ENCODE measurements at regions not wholly inside any gene's neighbourhood (a gene's known extent, or its start where the extent isn't known, plus 50 kb on each side); places are given as distances from the start of the nearest gene placed in this dataset.
"Not testable (repeated sequence)": the region's sequence is repeated elsewhere in the genome, so short reads cannot be mapped to it uniquely, and the experiment has no call there.

GRCh38 chr7:82598958-82599357 is 155.4 kb upstream of the CACNA2D1 start:
- no peaks in the 10 kb centered on the region for H3K9me3 ChIP-seq
- 15 to 31% methylated on average over 1 of the region's 1 CpG for WGBS, 2 donors
- no peak overlapping the region for H3K27ac ChIP-seq
- H3K4me3 ChIP-seq: no peak overlapping the region
- ATAC-seq (no peak), DNase-seq (no peak)
- H3K4me1 ChIP-seq: no peaks in the 10 kb centered on the region
- no peaks in the 10 kb centered on the region for H3K36me3 ChIP-seq (replicated peaks in 1 of 2; ENCODE audit: insufficient read depth in 1 of 2, low read depth in 2 of 2)
- intact Hi-C loops (cut with DNase I): no loop called here
- TF ChIP-seq, protein P1, sequence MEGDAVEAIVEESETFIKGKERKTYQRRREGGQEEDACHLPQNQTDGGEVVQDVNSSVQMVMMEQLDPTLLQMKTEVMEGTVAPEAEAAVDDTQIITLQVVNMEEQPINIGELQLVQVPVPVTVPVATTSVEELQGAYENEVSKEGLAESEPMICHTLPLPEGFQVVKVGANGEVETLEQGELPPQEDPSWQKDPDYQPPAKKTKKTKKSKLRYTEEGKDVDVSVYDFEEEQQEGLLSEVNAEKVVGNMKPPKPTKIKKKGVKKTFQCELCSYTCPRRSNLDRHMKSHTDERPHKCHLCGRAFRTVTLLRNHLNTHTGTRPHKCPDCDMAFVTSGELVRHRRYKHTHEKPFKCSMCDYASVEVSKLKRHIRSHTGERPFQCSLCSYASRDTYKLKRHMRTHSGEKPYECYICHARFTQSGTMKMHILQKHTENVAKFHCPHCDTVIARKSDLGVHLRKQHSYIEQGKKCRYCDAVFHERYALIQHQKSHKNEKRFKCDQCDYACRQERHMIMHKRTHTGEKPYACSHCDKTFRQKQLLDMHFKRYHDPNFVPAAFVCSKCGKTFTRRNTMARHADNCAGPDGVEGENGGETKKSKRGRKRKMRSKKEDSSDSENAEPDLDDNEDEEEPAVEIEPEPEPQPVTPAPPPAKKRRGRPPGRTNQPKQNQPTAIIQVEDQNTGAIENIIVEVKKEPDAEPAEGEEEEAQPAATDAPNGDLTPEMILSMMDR (IDR thresholded peaks at IDR 0.05): no peak
- no peak for TF ChIP-seq POLR2A (IDR thresholded peaks at IDR 0.05)
- no peaks in the 10 kb centered on the region for H3K27me3 ChIP-seq

DNA sequence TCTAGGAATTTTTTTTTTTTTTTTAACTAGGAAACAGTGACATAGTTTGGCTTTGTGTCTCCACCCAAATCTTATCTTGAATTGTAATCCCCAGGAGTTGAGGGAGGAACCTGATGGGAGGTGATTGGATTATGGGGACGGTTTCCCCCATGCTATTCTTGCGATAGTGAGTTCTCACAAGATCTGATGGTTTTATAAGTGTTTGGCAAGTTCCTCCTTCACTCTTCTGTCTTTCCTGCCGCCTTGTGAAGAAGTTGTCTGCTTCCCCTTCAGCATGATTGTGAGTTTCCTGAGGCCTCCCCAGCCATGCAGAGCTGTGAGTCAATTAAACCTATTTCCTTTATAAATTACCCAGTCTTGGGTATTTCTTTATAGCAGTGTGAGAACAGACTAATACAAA is 152.2 kb upstream of the CACNA2D1 start:
- ATAC-seq: not testable (repeated sequence)

GRCh38 chr7:82595176-82595575 is 151.6 kb upstream of the CACNA2D1 start:
- intact Hi-C loops (cut with DNase I): no loop called here
- ATAC-seq: no peak
- H3K4me1 ChIP-seq: no peaks in the 10 kb centered on the region
- H3K36me3 ChIP-seq (replicated peaks in 1 of 2; ENCODE audit: insufficient read depth in 1 of 2, low read depth in 2 of 2): no peaks in the 10 kb centered on the region
- TF ChIP-seq POLR2A (IDR thresholded peaks at IDR 0.05): no peak
- TF ChIP-seq, protein P1 (IDR thresholded peaks at IDR 0.05): no peak
- no peaks in the 10 kb centered on the region for H3K27me3 ChIP-seq
- H3K4me3 ChIP-seq: no peak overlapping the region
- no peak overlapping the region for H3K27ac ChIP-seq
- no peaks in the 10 kb centered on the region for H3K9me3 ChIP-seq
- DNase-seq: no peak

More for the DNA sequence above, 152.2 kb upstream of the CACNA2D1 start:
- DNase-seq; H3K27ac ChIP-seq; intact Hi-C loops (cut with DNase I); H3K27me3 ChIP-seq; H3K4me1 ChIP-seq; H3K4me3 ChIP-seq; H3K9me3 ChIP-seq; H3K36me3 ChIP-seq (replicated peaks in 1 of 2; ENCODE audit: insufficient read depth in 1 of 2, low read depth in 2 of 2): not testable (repeated sequence)
- 69 to 90% methylated on average over 3 of the region's 3 CpGs for WGBS, 2 donors

GRCh38 chr7:82594665-82595064 is 151.1 kb upstream of the CACNA2D1 start:
- DNase-seq (no peak), ATAC-seq (no peak)
- H3K27me3 ChIP-seq: no peaks in the 10 kb centered on the region
- WGBS, 2 donors: 47 to 60% methylated on average over 6 of the region's 6 CpGs
- TF ChIP-seq, protein P1 (IDR thresholded peaks at IDR 0.05): no peak
- TF ChIP-seq POLR2A (IDR thresholded peaks at IDR 0.05): no peak
- no peaks in the 10 kb centered on the region for H3K9me3 ChIP-seq
- no peaks in the 10 kb centered on the region for H3K36me3 ChIP-seq (replicated peaks in 1 of 2; ENCODE audit: insufficient read depth in 1 of 2, low read depth in 2 of 2)
- intact Hi-C loops (cut with DNase I): no loop called here
- no peak overlapping the region for H3K27ac ChIP-seq
- H3K4me3 ChIP-seq: no peak overlapping the region
- no peaks in the 10 kb centered on the region for H3K4me1 ChIP-seq

- H3K36me3 ChIP-seq (replicated peaks in 1 of 2; ENCODE audit: insufficient read depth in 1 of 2, low read depth in 2 of 2): no peaks in the 10 kb centered on the region
- TF ChIP-seq POLR2A (IDR thresholded peaks at IDR 0.05): no peak
- TF ChIP-seq, protein P1 (IDR thresholded peaks at IDR 0.05): no peak
- no peaks in the 10 kb centered on the region for H3K9me3 ChIP-seq
- no peak for ATAC-seq
- no peaks in the 10 kb centered on the region for H3K27me3 ChIP-seq
- intact Hi-C loops (cut with DNase I): no loop called here
- DNase-seq: no peak
- H3K4me3 ChIP-seq: no peak overlapping the region
- WGBS, 2 donors: 58 to 59% methylated on average over 3 of the region's 3 CpGs
- no peak overlapping the region for H3K27ac ChIP-seq
- no peaks in the 10 kb centered on the region for H3K4me1 ChIP-seq
Observed at GRCh38 chr7:82593780-82594179, 150.2 kb upstream of the CACNA2D1 start.
